TTC549 (cell line): ENCODE measurements at regions not wholly inside any gene's neighbourhood (a gene's known extent, or its start where the extent isn't known, plus 50 kb on each side); places are given as distances from the start of the nearest gene placed in this dataset.
"Not testable (repeated sequence)": the region's sequence is repeated elsewhere in the genome, so short reads cannot be mapped to it uniquely, and the experiment has no call there.

Experiments used
- FAIRE-seq: peaks from 2 replicates; lab custom pipeline; 2012; peaks lifted over from hg19 to GRCh38; lab: Jason Lieb, UNC

GRCh38 chr2:7384773-7385349 lies 467.6 kb downstream of the RNF144A start:
- no peak for FAIRE-seq

- not testable (repeated sequence) for FAIRE-seq
Observed at GRCh38 chr2:7390311-7390710, 473.1 kb downstream of the RNF144A start.

GRCh38 chr2:7392076-7392787 lies 475.0 kb downstream of the RNF144A start:
- FAIRE-seq: no peak

DNA sequence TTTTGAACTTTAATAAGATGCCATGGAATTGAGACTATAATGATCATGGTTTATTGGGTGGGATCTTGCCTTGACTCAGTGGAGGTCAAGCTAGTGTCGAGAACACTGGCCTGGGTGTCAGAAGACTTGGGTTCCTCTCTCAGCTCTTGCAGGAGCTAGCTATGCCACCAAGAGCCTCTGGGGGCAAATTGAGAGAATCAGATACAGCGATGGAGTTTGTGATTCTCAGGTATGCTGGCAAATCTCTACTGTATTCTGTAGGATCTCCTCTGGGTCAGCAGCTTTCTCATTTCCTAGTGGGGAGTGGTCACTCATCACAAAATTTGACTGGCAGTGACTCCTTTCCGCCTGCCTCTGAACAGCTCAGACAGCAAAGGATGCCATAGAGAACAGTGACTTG lies 477.0 kb downstream of the RNF144A start:
- no peak for FAIRE-seq

GRCh38 chr2:7400628-7401027 lies 483.4 kb downstream of the RNF144A start:
- no peak for FAIRE-seq

DNA sequence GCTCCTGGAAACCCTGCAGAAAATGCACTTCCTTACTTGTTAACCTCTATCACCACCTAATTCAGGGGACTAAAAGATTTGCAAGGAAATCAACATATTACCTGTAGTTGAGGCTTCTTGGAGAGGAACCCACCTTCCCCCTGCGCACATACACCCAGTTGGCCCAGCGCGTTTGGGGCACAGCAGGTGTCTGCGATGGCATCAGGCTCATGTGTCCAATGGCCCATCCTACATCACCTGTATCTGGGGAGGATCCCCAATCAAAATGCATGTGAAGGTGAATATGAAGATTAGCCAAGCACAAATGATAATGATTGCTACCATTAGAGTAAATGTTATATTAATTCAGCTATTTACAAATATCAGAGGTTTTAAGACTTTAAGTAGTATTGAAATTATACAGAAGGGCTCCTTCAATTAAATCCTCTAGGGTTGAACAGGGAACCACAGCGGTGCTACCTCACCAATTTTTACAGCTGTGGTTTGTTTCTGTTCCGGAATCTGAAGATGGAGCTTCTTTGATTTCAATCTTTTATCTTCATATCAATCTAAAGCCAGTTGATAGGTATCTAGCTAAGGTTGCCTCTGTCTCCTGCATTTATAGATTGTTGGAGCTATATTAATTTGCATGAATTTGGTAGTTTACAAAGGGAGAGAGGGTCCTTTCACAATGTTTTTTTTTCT lies 486.0 kb downstream of the RNF144A start:
- no peak for FAIRE-seq

- FAIRE-seq: no peak
Observed at GRCh38 chr2:7405861-7406715, 488.9 kb downstream of the RNF144A start.

GRCh38 chr2:7407001-7407400 lies 489.8 kb downstream of the RNF144A start:
- no peak for FAIRE-seq

DNA sequence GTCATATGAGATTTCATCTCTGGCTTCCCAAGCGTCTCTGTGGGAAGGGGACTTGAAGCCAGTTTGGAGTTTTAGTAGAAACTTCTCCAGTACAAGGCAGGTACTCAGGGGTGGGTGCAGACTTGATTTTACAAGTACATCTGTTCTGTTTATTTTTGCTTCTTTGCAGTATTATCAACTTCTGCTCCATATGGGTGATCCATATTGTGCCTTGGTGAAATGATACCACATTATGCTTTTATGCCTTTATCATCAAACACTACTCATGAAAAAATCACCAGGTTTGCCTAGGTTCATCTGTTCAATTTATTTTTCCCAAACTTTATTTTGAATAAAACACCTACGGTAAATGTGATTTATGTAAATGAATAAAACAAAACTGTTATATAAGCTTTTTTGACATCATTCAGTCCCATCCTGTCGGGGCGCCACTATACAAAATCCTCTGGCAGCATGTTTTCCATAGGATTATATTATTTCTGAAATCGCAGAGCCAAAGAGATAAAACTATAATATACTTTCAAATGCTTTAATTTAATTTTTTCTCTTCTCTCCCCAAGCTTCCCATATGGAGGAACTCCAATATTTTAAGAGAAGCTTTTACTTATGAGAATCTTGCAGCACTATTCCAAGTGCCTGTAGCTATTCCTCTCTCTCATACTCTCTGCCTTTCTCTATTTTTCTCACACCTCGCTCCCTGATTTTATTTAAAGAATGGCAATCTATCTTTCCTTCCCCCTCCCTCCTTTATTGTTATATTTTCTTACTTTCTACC lies 490.9 kb downstream of the RNF144A start:
- FAIRE-seq: no peak

GRCh38 chr2:7411691-7412090 lies 494.5 kb downstream of the RNF144A start:
- FAIRE-seq: no peak

- FAIRE-seq: no peak
Observed at GRCh38 chr2:7417845-7418742, 500.9 kb downstream of the RNF144A start.

DNA sequence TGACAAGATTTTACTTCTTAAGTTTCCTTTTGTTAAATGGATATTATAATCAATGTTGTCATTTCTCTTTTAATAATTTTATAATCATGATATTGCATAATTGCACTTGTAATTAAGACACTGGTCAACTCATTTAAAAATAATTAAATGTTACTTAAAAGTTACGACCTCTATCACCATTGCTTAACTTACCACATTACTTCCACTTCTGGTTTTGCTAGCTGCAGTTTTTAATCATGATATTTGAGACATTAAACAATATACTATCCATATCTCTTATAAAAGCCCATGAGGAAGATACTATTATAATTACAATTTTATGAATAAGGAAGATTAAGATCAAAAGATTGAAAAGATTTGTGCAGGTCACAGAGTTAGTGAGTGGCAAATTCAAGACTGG lies 502.0 kb downstream of the RNF144A start:
- FAIRE-seq: peak; percentile 22

- FAIRE-seq: no peak
Observed at GRCh38 chr2:7419814-7420311, 502.7 kb downstream of the RNF144A start.

DNA sequence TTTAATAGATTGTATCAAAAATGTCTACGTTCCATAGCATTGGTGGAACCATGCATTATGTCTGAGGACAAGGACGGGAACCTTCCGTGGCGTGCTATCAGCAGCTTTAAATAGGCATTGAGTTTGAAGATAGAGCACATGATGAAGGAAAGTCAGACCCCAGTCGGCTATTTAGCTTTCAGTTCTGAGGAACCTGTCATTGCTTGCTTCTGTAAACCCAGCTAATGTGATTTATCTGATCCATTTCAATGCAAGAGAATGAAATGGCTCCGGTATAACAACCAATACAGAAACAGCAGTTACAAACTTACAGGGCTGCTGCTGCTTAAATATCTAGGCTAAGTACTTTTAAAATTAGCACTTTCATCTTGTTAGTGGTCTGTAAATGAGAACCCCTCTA lies 503.3 kb downstream of the RNF144A start:
- no peak for FAIRE-seq

- FAIRE-seq: no peak
Observed at GRCh38 chr2:7424481-7424880, 507.3 kb downstream of the RNF144A start.

DNA sequence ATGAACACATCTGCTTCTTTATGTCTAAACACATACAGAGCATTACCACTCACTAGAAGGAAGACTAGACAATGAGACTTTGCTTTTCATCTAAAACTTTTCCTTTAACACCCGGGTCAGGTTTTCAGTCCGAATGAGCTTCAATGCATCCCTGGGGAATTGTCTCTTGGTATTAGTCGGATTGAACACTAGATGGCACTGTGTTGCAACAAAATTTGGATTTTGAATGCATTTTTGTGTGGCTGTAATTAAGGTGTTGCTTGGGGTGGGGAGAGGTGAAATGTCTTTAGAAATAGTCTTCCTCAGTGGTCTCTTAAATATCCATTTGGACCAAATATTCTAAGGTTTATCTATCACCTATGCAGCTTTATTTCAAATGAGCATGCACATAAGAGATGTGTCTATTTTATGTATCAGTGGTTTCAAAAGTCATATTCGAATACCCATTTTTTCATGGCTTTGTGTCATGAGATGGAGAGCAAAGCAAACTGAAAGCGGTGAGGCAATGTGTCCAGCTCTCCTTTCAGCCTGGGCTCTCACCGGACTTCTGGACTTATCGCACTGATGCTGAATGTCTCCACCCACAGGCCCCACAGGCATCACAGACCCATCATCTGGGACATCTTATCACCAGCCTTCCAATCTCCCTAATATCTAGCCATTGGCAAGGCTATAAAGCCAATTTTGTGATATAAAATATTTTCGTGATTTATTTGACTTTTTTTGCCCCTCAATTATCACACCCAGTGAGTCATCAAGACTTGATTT lies 510.3 kb downstream of the RNF144A start:
- FAIRE-seq: peak; percentile 97

DNA sequence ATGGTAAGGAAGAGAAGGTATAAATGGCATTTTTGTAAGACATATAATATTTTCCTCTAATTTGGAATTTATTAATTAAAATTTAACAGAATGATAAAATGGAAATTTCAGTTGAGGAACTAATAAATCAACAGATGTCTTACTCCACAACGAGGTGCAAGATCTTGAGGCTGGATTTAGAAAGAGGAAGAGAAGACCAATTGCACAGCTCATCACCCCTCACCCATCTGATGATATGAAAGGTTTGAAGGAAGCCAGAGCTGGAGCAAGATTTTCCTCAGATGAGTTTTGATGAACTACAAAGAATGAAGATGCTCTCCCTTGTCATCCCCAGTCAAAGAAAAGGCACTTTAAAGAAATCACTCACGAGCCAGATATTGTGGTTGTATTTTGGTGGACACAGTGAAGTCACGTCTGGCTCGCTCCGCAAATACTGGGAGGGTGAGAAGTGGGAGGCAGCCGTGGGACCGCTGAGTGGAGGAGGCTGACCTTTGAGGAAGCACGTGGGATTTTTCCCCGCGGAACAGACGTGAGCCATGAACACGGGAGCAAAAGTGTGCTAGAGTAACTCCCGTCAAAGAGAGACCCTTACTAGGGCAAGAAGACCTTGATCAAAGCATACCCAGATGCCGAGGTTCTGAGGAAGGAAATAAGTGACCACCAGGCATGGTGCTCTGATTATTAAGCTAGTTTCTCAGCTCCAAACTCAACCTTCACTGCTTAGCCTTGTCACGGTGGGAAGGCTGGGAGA lies 511.4 kb downstream of the RNF144A start:
- no peak for FAIRE-seq

GRCh38 chr2:7429733-7430132 lies 512.5 kb downstream of the RNF144A start:
- no peak for FAIRE-seq

- no peak for FAIRE-seq
Observed at GRCh38 chr2:7430421-7430868, 513.2 kb downstream of the RNF144A start.
